HL-60 (cell line): ENCODE measurements at regions not wholly inside any gene's neighbourhood (a gene's known extent, or its start where the extent isn't known, plus 50 kb on each side); places are given as distances from the start of the nearest gene placed in this dataset.
"Not testable (repeated sequence)": the region's sequence is repeated elsewhere in the genome, so short reads cannot be mapped to it uniquely, and the experiment has no call there.

Source experiments
- DNase-seq, 2 experiments: peaks; one replicate each; pipeline ENCODE4 v3.0.0-alpha.2; 2010 to 2020; ENCODE audit warnings: low read depth in 1 of 2, low spot score in 1 of 2
- H3K27ac ChIP-seq: fragments of 250-450 bp; sonication (Bioruptor Pico); replicated peaks from 2 replicates; pipeline ENCODE4 v1.5.1; 2020; ENCODE audit warnings: mild to moderate bottlenecking, moderate library complexity
- H3K27me3 ChIP-seq: fragments of 250-450 bp; sonication (Bioruptor Pico); 2 replicates; pipeline ENCODE4 v1.5.1; 2021; ENCODE audit warnings: mild to moderate bottlenecking, moderate library complexity; ENCODE audit not compliant: insufficient read depth, poor library complexity, severe bottlenecking
- H3K4me3 ChIP-seq: replicated peaks from 2 replicates; pipeline ENCODE4 v1.5.1; 2011; ENCODE audit warnings: mild to moderate bottlenecking, control low read depth, low read length; ENCODE audit not compliant: insufficient read depth
- CTCF ChIP-seq: IDR thresholded peaks from one replicate; pipeline ENCODE4 v1.5.1; 2011; ENCODE audit warnings: low read length, control low read depth, inconsistent platforms; ENCODE audit not compliant: insufficient read depth
- GABPA ChIP-seq: IDR thresholded peaks from 2 replicates; pipeline ENCODE4 v1.6.1; 2012; ENCODE audit warnings: low read depth
- POLR2AphosphoS5 ChIP-seq: IDR thresholded peaks from 2 replicates; pipeline ENCODE4 v1.6.1; 2012; ENCODE audit warnings: low read depth
- REST ChIP-seq: IDR thresholded peaks from 2 replicates; pipeline ENCODE4 v1.6.1; 2012; ENCODE audit warnings: low read depth; ENCODE audit not compliant: insufficient replicate concordance
- SPI1 ChIP-seq: IDR thresholded peaks from 2 replicates; pipeline ENCODE4 v1.6.1; 2012; ENCODE audit warnings: low read depth, mild to moderate bottlenecking, borderline replicate concordance

- Histone ChIP-seq H3K4me3 (no peak overlapping the region), H3K27ac (no peak overlapping the region), H3K27me3 (no peaks in the 10 kb centered on the region)
- no peak for DNase-seq
- TF ChIP-seq REST = no peak
- no peak for TF ChIP-seq CTCF
- no peak for TF ChIP-seq GABPA
- no peak for TF ChIP-seq SPI1
- TF ChIP-seq POLR2AphosphoS5 = no peak
These were observed 1059.8 kb downstream of the SI start for GRCh38 chr3:164018500-164018899.

GRCh38 chr3:164007765-164008164 lies 1070.5 kb downstream of the SI start:
- no peak for DNase-seq
- Histone ChIP-seq H3K27ac (no peak overlapping the region), H3K4me3 (no peak overlapping the region), H3K27me3 (no peaks in the 10 kb centered on the region)
- no peak for TF ChIP-seq CTCF
- no peak for TF ChIP-seq GABPA
- TF ChIP-seq SPI1 = no peak
- no peak for TF ChIP-seq REST
- TF ChIP-seq POLR2AphosphoS5 = no peak

GRCh38 chr3:164004205-164004604 lies 1074.1 kb downstream of the SI start:
- DNase-seq = no peak
- Histone ChIP-seq H3K27ac (no peak overlapping the region), H3K4me3 (no peak overlapping the region), H3K27me3 (no peaks in the 10 kb centered on the region)
- TF ChIP-seq GABPA (no peak), CTCF (no peak), REST (no peak), POLR2AphosphoS5 (no peak), SPI1 (no peak)

GRCh38 chr3:164003016-164003415 lies 1075.3 kb downstream of the SI start:
- DNase-seq, H3K27me3 ChIP-seq, H3K4me3 ChIP-seq, H3K27ac ChIP-seq: not testable (repeated sequence)
